GM18520 (cell line): ENCODE measurements at regions not wholly inside any gene's neighbourhood (a gene's known extent, or its start where the extent isn't known, plus 50 kb on each side); places are given as distances from the start of the nearest gene placed in this dataset.

Experiments
- ATAC-seq: cut with Tn5 transposase; IDR thresholded peaks from one replicate; pipeline ENCODE4 v1.9.1; 2021; ENCODE audit not compliant: unreplicated experiment

DNA sequence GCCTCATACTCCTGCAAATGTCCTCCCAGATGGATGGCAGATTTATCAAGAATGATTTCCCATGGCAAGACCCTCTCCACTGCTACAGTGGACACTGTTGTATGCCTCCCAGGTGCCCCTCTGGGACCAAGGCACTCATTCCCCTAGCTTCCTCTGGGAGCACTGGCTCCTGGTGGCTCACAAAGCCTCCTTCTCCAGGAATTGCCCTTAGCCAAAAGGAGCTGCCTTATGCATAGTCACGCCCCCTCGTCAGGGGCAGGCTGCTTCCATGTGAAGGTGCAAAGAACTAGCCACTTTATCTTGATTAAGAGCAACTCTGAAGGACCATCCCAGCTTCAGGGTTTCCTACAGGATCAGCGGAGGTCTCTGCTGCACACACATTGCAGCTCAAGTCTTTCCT, 358.1 kb downstream of the CDK5RAP2 start:
- no peak for ATAC-seq

DNA sequence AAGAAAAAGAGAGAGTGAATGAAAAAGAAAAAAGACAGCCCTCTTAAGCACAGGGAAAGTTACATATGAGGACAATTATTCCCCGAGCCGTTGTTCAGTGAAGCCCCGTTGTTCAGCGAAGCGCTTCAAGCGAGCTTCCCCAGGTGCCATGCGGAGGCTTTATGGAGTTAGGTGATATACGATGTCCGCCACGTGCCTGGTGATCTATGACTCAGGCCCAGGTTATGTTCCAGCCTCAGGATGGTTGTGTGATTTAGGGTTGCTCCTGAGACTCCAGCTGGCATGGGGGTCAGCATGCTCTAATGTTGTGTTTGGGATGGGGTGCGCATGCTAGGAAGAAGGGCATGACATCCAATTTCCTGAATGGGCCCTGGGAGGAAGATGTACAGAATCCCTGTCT, 365.6 kb downstream of the CDK5RAP2 start:
- ATAC-seq = no peak

- no peak for ATAC-seq
These were observed 367.1 kb downstream of the CDK5RAP2 start for GRCh38 chr9:120212853-120213200.

DNA sequence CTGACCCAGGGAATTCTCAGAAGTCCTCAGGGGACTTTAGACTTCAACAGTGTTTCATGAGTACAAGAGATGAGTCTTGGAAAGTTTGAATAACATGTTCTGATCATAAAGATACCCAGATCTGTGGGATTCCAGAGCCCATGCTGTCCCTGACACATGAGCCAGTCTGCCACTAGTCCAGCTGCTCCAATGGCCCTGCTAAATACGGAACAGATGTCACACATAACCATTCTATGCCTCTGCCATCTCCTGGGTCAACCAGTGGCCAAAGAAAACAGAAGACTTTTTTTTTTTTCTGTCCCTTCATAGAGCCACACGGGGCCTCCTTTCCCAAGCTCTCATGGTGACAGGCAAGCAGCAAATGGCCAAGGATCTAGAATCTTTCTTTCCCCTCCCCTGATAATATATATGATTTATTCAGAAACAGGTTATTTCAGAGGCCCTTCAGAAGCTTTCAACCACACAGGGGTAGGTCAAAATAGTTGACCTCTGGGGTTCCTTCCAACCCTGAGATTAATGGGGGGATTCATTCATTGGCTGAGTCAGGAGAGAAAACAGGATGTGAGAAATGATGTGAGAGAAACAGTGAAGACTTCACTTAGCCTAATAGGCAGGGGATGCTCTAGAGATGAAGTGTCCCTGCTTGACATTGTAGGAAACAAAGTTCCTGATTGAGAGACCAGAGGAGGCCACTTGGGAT, 367.7 kb downstream of the CDK5RAP2 start:
- ATAC-seq = no peak

GRCh38 chr9:120210274-120210673, 369.7 kb downstream of the CDK5RAP2 start:
- no peak for ATAC-seq

DNA sequence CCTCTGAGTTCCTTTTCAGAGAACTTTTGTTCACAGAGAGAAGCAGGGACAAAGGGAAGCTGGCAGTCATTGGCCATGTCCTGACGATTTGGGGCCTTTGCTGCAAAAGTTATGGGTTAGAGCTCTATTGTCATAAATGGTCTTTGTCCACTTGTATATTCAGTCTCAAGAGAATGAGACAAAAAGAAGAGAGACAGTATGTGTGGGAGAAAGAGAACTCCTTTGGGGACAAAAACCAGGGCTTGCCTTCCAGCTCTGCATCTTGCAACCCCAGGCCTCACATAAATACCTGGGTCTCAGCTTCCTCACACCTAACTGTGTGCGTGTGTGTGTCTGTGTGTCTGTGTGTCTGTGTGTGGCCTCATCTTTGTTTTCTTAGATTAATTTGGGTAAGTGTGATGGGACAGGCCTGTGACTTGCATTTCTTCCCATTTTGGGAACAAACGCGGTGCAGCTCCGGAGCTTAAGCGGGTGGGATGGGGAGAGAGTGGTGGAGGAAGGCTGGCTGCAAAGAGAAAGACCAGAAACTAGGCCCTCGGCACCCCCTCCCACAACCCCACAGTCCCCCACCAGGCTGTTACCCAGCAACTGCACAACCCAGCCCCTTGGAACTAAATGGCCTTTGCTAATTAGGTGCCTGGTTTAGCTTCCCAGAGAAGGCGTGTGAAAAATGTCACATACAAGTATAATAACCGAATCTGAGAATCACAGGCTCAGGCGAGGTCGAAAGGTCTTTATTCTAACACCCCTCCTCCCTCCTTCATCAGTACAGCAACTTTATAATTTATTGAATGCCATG, 376.9 kb downstream of the CDK5RAP2 start:
- no peak for ATAC-seq

GRCh38 chr9:120198027-120198426, 381.9 kb downstream of the CDK5RAP2 start:
- no peak for ATAC-seq

DNA sequence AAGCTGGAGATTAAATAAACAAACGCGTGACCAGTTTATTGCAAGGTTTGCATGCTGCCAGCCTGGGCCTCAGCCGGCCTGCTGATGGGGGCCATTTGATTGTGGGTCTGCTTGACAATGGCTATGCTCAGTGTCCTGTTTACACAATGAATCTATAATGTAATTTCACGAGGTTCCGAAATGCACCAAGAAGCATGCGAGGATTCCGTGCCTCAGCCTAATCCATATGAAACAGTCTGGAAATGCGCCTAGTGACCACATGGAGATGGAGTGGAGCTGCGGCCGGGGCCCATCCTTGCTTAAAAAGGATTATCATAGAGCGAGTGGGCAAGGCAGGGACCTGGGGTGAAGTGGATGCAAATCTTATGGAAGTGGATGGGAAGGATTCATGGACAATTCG, 382.4 kb downstream of the CDK5RAP2 start:
- ATAC-seq = no peak

DNA sequence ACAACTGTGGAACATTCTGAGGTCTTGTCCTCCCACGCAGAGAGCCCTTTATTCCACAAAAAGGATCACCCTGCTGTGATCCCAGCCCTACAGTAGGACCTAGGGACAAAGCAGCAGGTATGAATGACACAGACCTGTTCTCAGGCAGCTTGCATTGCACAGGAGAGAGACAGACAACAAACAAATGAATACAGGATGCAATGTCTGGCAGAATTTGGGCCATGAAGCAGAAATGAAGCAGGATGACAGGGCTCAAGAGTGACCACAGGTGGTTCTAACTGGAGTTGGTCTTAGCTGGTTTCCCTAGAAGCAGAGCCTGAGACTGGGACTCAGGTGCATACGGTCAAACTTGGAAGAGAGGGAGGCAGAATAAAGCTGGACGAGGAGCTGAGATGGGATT, 388.8 kb downstream of the CDK5RAP2 start:
- ATAC-seq = no peak

DNA sequence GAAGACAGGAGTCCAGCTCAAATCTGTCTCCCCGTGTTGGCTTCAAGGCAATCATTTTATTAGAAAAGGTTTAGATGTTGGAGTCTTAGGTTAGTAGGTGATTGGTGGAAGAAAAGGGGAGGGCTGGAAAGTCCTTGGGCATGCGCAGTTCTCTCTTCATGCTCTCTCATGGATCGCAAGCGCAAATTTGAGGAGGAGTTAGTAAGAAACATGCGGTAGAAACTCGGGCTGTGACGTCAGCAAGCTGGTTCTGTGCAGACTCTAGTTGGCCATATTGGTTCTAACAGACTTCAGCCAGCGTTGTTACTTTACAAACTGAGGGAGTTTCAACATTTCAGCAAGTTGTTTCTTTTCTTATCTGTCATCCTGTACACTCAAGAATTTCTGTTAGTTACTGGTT, 392.2 kb downstream of the CDK5RAP2 start:
- ATAC-seq = no peak

DNA sequence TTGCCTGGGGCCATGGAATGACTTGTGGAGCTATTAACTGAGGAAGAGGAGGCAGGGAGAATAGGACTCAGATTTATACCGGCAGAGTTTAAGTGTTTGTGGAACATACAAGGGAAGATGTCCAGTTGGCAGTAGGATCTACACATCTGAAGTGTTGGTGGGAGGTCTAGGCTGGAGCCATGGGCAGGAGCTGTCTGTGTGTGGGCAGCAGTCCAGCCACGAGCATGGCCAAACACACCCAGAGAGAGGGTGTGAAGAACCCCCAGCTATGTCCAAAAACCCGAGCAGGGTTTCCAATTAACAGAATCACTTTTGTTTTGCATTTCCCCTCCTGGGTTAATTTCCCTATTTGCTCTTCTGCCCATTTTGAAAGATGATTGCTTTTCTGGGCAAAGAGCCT, 393.7 kb downstream of the CDK5RAP2 start:
- no peak for ATAC-seq

DNA sequence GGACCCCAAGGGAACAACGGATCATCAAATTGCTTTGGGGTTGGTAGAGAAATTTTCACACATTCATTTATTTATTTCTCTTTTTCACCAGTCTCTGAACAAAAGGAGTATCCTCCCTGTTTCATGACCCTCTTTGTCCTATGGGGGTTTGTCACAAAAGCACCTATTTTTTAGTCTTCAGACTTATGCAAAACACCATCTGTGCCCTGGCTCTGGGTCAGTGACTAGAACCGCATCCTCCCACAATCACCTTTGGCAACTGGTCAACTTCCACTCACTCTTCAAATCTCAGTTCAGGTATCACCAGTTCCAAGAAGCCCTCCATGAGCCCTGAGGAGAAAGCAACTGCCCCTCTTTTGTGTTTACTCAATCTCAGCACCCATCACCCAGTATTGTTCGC, 395.7 kb downstream of the CDK5RAP2 start:
- ATAC-seq = no peak

DNA sequence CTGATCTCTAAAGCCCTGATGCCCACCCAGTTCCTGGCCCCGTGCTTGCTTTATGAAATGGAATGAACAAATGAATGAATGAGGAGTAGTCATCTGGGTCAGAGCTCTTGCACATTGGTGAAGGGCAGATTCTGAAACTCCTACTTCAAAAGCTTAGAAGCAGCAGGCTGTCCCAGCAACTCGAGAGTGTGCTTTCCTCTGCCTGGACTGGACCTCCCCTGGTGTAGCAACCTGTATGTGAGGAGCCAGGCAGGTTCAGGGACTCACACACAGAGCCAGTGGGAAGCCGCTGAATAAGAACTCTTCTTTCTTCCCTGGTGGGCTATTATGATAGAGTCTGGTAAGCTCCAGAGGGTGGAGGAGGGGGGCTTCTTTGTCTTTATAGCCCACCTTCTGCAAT, 396.4 kb downstream of the CDK5RAP2 start:
- no peak for ATAC-seq

DNA sequence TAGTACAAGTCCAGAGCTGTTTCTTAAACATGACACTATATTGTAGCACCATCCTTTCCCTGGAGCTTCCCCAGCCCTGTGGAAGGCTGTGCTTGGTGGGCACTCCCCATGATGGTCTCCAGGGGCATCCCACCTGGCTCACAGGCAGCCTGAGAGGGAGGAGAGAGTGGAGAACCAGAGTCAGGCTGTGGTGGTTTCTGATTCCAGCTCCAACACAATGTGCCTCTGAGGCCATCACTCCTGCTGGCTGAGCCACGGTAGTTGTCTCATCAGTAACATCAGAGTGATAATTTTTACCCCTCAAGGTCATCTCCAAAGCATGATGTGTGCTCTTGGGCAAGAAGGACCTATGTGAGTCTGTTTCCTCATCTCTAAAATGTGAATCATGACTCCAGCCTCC, 398.0 kb downstream of the CDK5RAP2 start:
- no peak for ATAC-seq

GRCh38 chr9:120177121-120177520, 402.8 kb downstream of the CDK5RAP2 start:
- ATAC-seq = no peak

DNA sequence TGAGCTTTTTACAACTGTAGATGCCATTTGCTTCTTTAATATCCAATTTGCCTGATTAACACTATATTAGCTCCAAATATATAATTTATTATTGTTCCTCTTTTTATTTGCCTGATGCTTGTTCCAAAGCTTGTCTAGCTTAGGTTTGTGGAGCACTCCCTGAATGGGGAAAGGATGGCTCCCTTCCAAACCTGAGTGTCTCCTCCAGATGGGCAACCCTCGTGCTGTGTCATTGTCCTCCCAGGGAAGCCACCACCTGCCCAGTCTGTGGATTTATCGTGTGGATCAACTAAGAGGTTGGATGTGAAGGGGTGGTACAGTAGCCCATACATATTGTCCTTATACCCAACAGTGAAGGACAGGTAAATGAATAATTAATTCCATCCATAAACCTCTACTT, 404.9 kb downstream of the CDK5RAP2 start:
- no peak for ATAC-seq

DNA sequence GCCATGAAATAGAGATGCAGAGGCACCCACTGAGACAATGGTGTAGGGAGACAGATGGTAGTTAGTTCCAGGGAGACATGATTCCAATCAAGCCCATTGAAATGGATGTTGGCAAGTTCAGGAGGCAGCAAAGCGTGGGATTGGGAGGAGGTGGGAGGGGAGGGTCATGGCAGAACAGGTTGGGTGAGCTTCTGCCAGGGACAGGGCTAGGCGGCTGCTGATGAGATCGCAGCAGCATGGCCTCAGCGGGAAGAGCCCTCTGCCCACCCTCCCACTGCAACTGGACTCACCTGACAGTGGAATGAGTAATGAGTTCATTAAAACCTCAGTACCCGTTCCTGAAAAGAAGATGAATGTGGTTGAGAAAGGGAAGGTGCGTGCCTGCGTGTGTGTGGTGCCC, 418.2 kb downstream of the CDK5RAP2 start:
- ATAC-seq = no peak

GRCh38 chr9:120158221-120158620, 421.7 kb downstream of the CDK5RAP2 start:
- ATAC-seq = no peak

DNA sequence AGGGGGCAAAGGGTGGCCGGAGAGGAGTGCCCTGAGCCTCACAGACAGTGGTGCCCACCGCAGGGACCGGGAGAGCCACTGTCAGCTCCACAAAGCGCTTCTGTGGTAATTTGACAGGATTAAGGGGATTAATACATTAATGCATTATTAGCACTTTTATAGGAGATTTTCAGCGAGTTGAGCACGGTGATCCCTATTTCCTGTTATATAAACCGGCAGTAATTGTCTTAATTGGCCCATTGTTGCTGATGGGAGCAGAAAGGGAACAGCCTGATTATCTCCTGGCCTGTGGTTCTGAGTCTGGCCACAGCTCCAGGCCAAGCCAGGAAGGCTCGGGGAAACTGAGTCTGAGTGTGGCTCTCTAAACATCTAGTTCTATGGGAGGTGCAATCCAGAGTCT, 423.6 kb downstream of the CDK5RAP2 start:
- no peak for ATAC-seq

DNA sequence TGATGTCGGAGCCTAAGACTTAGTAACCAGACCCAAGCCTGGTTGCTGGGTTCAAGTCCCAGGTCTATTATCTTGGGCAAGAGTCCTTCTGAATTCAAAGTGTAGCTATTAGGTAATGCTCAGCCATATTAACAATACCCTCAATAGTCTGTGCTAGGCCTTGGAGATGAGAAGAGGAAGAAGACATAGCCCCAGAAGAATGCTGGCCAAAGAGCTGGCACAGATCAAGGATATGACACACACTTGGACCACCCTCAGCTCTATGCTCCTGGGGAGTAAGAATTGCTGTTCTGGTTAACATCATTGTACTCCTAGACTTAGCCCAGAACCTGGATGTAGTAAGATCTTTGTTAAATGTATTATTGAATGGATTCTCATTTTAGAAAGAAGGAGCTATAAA, 426.7 kb downstream of the CDK5RAP2 start:
- ATAC-seq = no peak

- no peak for ATAC-seq
These were observed 427.7 kb downstream of the CDK5RAP2 start for GRCh38 chr9:120152295-120152694.

- no peak for ATAC-seq
These were observed 428.2 kb downstream of the CDK5RAP2 start for GRCh38 chr9:120151806-120152205.

DNA sequence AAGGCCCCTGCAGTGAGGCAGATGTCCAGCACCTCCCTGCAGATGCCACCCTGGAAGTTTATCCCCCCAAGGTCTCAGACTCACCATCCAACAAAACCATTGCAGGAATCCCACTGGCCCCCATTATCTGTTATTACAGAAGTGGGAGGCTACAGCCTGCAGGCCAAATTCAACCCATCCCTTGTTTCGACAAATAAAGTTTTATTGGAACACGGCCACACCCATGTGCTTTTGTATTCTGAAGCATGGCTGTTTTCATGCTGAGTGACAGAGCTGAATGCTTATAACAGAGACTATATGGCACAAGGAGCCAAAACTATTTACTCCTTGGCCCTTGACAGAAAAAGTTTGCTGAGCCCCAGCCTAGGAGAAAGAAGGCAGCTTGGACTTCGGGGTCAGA, 428.8 kb downstream of the CDK5RAP2 start:
- ATAC-seq = no peak
